ENCODE measurements at regions not wholly inside any gene's neighbourhood (a gene's known extent, or its start where the extent isn't known, plus 50 kb on each side); places are given as distances from the start of the nearest gene placed in this dataset.

DNA sequence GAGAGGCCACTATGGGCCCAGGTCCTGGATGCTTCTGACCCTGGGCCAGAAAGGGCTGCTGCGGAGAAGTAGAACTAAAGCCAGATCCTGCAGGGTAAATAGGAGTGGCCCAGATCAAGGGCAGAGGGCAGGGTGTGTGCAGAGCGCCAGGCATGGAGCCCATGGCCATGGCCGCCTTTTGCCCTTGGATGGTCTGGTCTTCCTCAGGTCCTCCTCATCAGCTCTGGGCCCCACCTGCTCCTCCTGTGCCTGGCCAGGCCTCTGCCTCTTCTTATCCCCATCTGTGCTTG is 277.6 kb downstream of the BRD1 start:
- Histone ChIP-seq H3K4me3 (no peak overlapping the region), H3K27me3 (no peaks in the 10 kb centered on the region), H3K36me3 (no peaks in the 10 kb centered on the region), H3K9me3 (ENCODE audit: low read depth) (no peaks in the 10 kb centered on the region), H3K4me1 (ENCODE audit: low read depth) (no peaks in the 10 kb centered on the region), H3K27ac (no peak overlapping the region)
- DNase-seq (ENCODE audit: low read depth in 1 of 2, low spot score in 1 of 2): no peak
- TF ChIP-seq, protein P1, sequence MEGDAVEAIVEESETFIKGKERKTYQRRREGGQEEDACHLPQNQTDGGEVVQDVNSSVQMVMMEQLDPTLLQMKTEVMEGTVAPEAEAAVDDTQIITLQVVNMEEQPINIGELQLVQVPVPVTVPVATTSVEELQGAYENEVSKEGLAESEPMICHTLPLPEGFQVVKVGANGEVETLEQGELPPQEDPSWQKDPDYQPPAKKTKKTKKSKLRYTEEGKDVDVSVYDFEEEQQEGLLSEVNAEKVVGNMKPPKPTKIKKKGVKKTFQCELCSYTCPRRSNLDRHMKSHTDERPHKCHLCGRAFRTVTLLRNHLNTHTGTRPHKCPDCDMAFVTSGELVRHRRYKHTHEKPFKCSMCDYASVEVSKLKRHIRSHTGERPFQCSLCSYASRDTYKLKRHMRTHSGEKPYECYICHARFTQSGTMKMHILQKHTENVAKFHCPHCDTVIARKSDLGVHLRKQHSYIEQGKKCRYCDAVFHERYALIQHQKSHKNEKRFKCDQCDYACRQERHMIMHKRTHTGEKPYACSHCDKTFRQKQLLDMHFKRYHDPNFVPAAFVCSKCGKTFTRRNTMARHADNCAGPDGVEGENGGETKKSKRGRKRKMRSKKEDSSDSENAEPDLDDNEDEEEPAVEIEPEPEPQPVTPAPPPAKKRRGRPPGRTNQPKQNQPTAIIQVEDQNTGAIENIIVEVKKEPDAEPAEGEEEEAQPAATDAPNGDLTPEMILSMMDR (IDR thresholded peaks at IDR 0.05; ENCODE audit: low read depth, low read length): no peak

DNA sequence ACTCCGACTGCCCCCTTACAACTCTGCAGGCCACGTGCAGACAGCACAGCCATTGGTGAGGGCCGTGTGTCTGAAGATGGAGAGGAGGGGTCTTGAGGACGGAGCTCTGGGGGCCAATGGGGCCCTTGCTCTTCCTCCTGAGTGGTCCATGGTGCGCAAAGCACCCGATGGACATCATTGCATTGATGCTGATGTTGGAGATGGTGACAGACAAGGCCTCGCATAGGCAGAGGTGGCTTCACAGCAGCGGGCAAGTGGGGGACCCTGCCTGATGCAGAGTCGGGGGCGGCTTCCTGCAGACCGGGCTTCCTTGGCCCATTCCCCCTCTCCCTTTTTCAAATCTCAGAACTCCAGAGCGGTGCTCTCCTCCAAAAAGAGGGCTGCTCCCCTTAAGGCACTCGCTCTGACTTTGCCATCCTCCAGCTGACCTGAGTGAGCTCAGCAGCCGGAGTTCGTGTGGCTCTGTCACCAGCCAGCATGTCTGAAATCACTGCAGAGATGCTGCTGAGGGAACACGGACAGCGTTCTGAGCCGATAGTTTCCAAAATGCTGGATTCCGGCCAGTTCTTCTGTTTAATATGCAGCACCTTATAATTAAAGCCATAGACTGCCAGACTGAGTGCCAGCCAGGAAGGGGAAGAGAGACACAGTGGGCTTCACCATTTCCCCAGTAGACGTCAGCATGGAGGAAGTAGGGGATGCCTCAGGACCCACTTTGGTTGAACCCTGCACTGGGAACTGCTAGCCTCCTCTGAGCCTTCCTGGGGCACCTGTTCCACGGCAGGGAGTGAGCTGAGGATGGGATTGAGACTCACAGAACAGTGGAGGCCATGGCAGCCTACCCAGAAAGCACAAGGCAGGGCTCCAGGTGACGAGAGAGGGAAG is 278.2 kb downstream of the BRD1 start:
- H3K4me1 ChIP-seq (ENCODE audit: low read depth): no peaks in the 10 kb centered on the region
- H3K4me3 ChIP-seq: no peak overlapping the region
- H3K27me3 ChIP-seq: no peaks in the 10 kb centered on the region
- no peaks in the 10 kb centered on the region for H3K9me3 ChIP-seq (ENCODE audit: low read depth)
- no peaks in the 10 kb centered on the region for H3K36me3 ChIP-seq
- no peak for DNase-seq (ENCODE audit: low read depth in 1 of 2, low spot score in 1 of 2)
- TF ChIP-seq, protein P1 (IDR thresholded peaks at IDR 0.05; ENCODE audit: low read depth, low read length): no peak
- H3K27ac ChIP-seq: no peak overlapping the region

DNA sequence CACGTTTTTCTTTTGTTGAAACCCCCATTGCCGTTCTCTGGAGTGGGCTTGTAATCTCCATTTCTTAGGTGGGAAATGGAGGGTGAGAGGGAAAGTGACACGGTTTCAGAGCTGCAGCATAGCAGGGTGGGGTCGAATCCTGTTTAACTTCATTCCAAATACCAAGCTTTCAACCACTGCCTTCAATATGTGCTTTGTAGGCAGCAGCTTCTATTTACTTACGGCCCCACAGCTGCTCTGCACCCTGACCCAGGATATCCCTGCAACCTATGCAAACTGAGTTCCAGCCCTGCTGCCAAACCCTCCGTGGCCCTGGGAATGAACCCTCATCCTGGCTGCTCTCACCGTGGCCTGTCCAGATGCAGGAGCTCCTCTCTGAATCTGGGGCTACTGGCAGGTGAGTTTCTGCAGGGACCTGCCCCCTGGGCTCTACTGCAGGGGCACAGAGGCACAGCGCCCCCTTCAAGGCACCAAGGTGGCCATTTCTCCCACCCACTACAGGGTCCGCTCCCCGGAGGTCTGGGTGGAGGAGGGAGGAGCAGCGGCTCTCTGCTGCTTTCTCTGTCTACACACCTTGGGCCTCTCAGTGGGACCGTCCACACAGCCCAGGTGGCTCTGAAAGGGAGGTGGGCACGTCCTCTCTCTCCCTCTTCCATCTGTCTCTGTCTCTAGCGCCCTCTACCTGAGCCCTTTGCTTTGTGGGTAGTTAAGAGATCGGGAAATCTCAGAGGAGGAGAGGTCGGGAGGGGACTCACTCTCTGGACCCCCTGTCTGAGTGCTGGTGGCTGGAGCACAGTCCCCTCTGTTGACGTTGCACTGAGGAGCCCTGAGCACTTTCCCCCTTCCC is 279.1 kb downstream of the BRD1 start:
- H3K4me3 ChIP-seq: no peak overlapping the region
- no peak overlapping the region for H3K27ac ChIP-seq
- no peaks in the 10 kb centered on the region for H3K4me1 ChIP-seq (ENCODE audit: low read depth)
- TF ChIP-seq, protein P1 (IDR thresholded peaks at IDR 0.05; ENCODE audit: low read depth, low read length): no peak
- H3K9me3 ChIP-seq (ENCODE audit: low read depth): no peaks in the 10 kb centered on the region
- H3K36me3 ChIP-seq: no peaks in the 10 kb centered on the region
- H3K27me3 ChIP-seq: no peaks in the 10 kb centered on the region
- no peak for DNase-seq (ENCODE audit: low read depth in 1 of 2, low spot score in 1 of 2)

DNA sequence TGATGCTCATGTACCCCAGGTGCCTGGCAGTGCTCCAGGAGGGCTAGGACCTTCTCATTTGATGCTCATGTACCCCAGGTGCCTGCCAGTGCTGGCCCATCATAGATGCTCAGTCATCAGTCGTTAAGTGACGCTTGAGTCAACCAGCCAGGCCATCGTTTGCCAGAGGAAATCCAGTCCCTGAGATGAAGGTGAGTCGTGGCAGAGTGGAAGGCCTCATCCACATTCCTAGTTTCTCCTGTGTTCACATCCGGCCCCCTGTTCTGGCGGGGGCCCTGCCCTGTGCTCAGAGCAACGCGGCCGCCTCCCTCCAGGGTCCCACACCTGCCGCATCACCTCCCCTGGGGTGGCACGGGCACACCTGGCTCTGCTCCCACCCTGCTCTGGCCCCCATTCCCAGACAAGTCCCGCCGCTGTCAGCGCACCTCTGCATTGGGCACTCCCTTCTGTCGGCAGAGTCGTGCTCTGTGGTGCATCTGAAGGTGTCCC is 279.9 kb downstream of the BRD1 start:
- Histone ChIP-seq H3K4me3 (no peak overlapping the region), H3K27me3 (no peaks in the 10 kb centered on the region), H3K4me1 (ENCODE audit: low read depth) (no peaks in the 10 kb centered on the region), H3K36me3 (no peaks in the 10 kb centered on the region), H3K9me3 (ENCODE audit: low read depth) (no peaks in the 10 kb centered on the region), H3K27ac (no peak overlapping the region)
- TF ChIP-seq, protein P1 (IDR thresholded peaks at IDR 0.05; ENCODE audit: low read depth, low read length): no peak
- DNase-seq (ENCODE audit: low read depth in 1 of 2, low spot score in 1 of 2): no peak

DNA sequence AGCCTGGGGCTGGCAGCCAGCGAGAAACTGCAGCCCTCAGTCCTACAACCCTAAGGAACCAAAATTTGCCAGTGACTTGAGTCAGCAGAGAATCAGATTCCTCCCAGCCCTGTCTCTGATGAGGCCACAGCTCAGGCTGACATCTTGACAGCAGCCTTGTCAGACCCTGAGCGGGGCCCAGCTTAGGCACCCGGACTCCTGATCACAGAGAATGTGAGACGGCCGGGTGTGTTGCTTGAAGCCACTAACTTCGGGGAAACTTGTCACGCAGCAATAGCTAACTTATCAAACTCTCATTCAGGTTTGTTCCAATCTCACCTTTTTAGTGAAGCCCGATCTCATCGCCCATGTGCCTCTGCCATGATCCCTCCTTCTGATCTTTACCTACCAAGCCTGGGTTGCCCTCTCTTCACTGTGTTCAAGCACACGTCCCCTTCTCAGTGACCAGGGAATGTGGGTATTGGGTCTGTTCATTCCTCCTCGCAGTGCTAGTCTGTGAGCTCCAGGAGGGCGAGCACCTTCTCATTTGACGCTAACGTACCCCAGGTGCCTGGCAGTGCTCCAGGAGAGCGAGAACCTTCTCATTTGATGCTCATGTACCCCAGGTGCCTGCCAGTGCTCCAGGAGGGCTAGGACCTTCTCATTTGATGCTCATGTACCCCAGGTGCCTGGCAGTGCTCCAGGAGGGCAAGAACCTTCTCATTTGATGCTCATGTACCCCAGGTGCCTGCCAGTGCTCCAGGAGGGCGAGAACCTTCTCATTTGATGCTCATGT is 280.7 kb downstream of the BRD1 start:
- H3K27ac ChIP-seq: no peak overlapping the region
- no peak for DNase-seq (ENCODE audit: low read depth in 1 of 2, low spot score in 1 of 2)
- TF ChIP-seq, protein P1 (IDR thresholded peaks at IDR 0.05; ENCODE audit: low read depth, low read length): no peak
- H3K36me3 ChIP-seq: no peaks in the 10 kb centered on the region
- H3K27me3 ChIP-seq: no peaks in the 10 kb centered on the region
- H3K4me1 ChIP-seq (ENCODE audit: low read depth): no peaks in the 10 kb centered on the region
- no peak overlapping the region for H3K4me3 ChIP-seq
- no peaks in the 10 kb centered on the region for H3K9me3 ChIP-seq (ENCODE audit: low read depth)
